Activated naive CD4-positive, alpha-beta T cell treated with anti-CD3 and anti-CD28 coated beads, Interleukin-2, amount 50 U/mL, for 16 hours (primary cell): ENCODE measurements at regions not wholly inside any gene's neighbourhood (a gene's known extent, or its start where the extent isn't known, plus 50 kb on each side); places are given as distances from the start of the nearest gene placed in this dataset.

Source experiments
- DNase-seq: peaks from one replicate; pipeline ENCODE4 v3.0.0-alpha.2; 2020

DNA sequence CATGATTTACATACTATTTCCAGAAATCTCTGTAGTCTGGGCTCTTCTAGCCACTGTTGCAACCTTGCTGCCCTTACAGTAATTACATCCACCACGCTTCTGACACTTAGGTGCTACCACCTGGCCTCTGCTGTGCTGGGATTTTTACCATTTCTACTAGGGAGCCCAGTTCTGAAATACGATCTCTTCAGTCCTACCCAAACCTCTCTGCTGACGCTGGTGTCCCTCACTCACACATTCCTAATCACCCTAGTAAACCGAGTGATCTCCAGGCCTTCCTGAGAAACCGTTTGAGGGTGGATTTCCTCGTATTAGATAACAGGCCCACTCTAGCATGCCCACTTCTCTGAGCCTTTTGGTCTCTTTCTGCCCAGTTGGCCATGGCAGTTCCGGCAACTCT lies 588.9 kb upstream of the CADM1 start:
- DNase-seq = no peak

DNA sequence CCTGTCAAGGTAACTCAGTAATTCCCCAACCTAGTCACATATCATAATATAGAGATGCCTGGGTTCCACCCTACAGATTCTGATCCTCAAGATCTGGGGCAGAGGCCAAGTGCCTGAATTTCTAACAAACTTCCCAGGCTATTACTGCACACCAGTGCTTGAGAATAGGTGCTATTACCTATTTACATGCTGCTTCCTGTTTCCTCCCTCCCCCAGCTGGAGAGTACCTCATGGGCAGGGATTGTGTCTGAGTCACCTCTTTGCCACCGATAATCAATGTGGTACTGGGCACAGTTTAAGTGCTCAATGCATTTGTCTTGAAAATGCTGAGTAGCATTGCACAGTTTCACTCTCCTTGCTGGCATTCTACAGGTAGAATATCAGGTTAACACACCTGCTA lies 582.2 kb upstream of the CADM1 start:
- DNase-seq = no peak

DNA sequence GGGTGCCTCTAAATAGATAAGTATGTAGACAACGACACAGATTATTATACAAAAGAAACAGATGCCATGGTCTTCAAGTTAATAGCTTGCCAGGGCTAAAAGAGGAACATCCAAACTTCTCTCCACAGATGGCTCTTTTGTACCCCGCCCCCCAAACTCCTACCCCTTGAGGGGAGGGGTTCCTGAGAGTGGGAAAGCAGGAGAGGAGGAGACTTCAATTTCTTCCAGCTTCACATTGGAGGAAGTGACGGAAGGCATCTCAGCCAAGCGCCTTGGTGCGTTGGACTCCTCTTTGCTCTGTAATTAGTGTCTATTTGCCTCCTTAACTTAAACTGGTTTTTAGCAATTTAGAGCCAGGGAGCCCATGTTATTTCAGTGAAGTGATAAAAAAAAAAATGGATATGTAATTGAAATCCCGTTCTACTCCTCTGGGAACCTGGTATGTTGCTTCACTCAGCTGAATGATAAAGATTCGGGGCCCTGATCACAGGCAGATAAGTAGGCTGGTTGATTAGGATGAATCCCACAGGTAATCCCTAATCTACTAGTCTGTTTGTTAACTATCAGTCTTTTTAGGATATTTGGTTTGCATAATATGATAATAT lies 580.9 kb upstream of the CADM1 start:
- no peak for DNase-seq

DNA sequence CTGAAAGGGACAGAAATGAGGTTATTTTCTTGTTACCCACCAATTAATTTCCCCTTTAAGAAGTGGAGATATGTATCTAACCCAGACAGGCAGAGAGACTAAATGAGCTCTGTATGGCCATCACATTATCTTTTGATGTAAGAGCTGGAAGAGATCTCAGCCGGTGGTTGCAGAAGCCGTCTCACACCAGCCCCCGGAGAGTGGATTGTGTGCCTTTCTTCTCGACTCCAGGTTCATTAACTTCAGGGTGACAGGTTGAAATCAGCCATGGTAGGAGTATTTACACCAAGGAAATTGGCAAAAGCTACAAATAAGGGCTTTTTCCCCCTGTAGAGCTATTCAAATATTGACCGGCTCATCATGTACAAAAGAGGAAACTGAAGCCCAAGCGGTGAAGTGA lies 580.3 kb upstream of the CADM1 start:
- DNase-seq = no peak

DNA sequence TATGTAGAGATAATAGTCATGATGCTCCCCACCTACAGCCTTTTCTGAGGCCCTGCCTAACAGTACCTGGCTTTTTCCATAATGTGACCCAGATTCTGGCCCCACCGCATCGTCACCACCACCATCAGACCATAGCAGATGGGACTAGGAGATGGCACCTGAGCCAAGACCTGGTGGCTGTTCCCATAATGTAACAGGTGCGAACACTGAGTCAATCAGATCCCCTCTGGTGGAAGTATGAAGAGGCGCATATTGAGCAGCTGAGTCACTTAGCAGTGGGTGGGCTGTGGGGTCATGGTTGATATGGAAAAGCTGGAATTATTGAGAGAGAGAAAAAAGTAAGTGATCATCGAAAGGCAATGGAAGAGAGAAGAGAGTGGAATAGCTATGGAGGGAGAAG lies 578.0 kb upstream of the CADM1 start:
- no peak for DNase-seq

DNA sequence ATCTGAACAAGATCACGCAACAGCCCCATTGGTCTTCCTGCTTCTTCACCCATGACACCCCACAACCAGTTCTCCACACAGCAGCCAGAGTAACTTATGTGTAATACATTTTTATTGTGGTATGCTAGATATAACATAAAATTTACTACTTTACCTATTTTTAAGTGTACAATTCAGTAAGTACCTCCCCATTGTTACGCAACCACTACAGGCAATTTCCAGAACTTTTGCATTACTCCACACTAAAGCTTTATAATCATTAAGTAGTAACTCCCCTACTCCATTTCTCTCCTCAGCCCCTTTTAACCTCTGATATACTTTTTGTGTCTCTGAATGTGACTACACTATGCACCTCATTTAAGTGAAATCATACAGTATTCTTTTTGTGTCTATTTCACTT lies 575.4 kb upstream of the CADM1 start:
- no peak for DNase-seq

DNA sequence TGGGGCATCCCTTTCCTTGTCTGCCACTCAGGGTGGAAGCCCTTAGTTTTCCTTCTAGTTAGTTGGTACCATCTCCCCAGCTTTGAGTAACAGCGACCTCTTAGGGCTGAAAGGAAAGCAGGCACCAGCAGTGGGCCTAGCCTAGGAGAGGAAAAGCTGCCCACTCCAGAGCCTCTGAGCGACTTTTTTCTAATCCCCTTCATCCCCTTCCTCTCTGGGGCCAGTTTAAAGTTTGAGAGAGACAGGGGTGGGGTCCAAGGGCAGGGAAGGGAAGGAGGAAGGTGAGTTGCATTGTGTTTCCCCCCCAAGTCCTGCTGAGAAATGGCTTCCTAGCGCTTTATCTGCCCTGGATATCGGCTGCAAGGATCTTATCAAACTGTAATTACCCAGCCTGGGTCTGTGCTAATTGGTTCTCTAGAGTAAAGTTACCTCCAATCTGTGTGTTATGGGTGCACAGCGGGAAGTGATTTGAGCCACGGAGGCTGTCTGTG lies 573.9 kb upstream of the CADM1 start:
- DNase-seq = no peak

DNA sequence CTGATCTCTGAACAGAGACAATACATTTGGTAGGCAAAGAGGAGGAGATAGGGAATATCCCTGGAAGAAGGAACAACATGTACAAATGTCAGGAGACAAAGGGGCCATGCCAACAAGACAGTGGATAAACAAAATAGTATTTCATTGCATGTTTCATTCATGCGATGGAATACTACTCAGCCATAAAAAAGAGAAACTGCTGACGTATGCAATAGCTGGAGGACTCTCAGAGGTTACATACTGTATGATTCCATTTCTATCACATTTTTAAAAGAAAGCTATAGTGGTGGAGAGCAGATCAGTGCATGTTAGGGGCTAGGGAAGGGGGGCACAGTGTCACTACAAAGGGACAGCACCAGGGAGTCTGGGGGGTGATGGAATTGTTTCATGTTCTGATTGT lies 572.9 kb upstream of the CADM1 start:
- DNase-seq = no peak

DNA sequence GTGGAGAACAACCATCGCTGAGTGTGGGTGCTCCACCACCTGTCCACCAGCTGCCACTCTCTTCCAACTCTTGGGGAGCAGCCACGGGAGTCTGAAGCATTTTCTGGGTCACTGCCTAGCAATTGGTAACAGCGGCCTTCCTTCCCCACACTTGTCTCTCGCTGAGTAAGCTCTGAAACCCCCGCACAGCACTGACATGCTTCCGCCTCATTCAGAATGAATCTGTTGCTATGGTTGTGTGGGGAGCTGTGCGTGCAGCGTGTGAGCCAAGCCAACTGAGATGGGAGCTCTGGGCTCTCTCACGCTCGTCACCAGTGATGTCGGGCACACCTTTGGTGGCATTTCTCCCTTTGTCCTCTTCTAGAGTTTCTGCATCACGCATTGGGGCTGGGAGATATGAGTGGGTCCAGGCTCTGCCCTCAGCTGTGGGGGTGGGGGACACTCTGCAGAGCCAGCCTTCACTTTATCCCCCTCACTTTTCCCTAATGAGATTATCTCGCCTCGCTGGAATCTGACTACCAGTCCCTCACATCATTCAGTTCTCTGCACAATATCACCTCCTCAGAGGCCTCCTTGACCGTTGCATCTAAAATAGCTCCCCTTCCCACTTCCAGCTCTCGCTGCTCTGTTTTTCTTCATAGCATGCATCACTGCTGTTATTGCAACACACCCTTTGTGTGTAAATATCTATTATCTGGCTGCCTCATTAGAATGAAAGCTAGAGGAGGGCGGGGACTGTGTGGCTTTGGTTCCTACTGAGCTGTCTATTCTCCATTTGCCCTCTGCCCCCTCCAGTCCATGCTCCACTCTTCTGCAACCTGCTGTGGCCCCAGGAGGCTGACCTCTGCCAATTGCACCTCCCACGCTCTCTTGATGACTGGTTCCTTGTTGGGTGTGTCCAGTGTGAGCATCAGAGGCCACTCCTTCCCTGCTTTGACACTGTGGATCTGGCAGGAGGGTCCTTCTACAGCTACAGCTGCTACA lies 569.9 kb upstream of the CADM1 start:
- DNase-seq = no peak

DNA sequence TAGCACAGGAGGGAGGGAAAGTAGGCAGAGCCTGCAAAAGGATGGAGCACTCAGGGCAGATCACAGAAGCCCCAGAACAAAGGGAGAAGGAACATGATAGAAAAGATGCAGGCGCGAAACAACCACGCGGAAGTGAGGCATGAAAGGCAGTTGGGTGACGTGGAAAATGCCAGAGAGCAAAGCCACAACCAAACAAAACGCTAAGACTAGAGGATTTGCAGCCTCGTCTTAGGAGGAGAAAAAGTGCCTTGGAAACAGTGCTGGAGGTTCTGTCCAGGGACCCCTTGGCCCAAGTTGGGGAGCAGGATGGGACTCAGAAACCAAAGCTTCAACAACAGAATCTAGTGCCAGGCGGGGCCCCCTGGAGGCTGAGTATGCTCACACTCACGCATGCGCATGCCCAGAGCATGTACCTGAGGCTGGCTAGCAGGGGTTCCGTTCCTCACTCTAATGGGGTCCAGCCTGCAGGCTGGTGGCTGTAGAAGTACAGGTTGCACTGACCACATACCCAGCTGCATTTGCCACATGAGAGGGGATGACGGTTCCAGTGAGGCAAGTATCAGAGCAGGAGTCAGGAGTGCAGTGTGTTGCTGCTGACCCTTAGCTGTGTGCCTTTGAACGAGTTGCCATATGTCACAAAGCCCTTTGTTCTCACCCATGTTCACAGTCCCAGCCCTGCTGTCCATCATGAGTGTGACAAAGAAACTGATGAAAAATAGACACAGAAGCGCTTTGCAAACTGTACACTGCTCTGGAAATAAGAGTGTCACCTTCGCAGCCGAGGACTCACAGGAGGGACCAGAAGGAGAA lies 568.6 kb upstream of the CADM1 start:
- DNase-seq = no peak

DNA sequence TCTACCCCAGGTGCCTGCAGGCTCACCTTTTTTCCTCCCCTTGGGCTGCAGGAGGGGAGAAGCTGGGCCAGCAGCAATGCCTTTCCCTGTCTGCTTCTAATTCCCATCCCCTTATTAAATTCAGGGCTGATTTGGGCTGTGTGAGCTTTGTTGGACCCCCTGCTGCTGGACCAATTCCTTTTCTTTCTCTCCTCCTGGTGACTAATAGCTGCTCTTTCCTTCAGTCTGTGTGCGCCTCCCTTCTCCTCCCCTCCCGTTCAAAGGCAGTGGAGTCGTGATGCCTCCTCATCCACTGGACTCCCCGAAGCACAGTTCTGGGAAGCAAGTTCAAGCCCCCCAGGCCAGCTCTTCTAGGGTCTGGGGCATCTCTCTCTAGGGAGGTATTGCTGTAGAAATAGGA lies 567.9 kb upstream of the CADM1 start:
- DNase-seq = no peak

DNA sequence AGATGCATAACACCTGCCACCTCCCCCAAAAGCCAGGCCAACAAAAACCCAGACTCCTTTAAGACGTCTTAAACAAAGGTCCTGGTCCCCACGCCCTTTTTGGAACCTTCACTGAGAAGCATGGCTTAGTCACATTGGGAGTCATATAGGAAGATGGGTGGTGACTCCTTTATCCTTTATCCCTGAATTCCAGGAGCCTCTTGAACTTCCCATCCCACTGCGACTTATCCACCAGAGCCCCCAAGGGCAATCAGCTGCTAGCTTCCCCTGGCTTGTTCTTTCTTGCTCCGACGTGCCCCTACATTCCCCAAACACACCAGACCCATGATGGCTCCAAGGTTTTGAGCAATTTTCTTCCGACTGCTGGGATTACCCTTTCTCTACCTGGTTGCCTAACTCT lies 567.0 kb upstream of the CADM1 start:
- DNase-seq = no peak

DNA sequence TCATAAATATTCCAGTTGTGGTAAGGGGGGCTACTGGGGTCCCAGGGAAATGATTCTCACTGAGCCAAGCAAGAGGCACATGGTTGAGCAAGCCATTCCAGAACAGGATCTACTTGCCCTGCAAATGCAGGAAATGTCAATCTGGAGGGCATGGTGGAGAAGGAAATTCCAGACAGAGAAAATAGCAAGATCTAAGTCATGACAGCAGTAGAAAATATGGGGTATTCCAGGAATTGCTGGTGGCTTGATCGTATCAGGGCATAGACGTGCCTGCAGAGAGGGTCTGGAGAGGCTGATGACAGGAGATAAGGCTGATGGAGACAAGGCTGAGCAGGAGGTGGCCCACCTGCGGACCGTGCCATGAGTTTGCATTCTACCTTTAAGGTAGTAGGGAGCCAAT lies 566.3 kb upstream of the CADM1 start:
- no peak for DNase-seq

DNA sequence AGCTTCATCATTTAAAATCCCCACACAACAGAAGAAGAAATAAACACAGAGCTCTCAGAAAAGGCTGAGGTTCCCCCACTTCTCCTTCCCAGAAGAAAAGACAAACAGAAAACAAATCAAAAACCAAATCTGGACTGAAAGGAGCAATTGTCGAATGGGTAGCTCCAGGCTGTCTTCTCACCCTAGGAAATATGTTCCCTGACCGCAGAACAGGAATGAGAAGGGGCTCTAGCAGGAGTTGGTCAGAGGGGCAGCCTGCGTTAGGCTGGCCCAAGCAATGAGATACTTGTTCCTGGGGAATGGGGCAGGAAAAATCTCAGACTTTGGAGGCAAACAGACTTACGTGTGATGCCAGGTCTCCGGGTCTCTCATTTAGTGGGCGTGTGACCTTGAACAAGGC lies 562.6 kb upstream of the CADM1 start:
- no peak for DNase-seq

DNA sequence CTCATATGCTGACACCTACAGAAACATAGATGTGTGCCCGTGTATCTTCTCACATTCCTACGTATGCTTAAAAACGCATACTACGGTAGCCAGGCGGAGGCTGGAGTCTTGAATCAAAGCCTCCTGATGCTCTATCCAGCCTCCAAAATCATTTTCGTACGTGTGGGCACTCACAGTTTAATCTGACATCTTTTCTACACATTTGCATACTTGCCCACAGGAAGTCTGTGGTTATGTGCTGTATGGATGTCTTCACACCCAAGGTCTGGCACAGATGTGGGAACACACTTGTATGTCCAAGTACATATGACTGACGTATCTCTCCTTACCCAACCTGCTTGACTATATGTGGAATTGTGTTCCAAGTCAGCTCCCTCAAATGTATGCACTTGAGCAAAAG lies 561.8 kb upstream of the CADM1 start:
- no peak for DNase-seq

DNA sequence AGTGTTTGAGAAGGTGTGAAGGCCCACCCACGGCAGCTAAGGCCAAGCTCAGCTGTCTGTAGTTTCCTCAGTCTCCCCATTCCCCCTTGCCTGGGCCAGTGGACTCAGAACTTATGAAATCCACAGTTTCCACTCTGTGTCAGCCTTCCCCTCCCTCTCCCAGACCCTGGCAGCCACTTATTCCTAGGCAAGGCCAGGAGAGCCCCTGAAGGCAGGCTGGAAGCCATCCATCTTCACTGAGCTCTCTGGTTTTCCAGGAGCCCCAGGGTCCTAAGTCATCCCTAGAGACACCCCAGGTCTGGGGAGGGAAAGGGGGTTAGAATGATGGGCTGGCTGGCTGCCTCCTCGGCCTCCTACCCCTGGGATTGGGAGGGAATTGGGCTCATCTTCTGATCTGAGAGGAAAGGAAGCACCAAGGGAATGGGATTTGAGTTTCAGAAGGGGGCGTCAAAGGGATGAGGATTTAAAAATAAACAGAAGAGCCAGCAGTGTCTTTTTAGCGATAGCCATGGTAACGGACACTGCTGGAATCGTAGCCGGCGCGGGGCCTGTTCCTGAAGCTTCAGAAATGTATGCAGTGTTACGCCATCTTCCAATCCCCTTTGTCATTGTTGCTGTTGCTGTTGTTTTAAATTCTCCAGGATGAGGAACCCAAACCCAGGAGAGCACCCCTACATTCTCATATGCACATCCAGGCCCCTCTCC lies 561.1 kb upstream of the CADM1 start:
- no peak for DNase-seq

DNA sequence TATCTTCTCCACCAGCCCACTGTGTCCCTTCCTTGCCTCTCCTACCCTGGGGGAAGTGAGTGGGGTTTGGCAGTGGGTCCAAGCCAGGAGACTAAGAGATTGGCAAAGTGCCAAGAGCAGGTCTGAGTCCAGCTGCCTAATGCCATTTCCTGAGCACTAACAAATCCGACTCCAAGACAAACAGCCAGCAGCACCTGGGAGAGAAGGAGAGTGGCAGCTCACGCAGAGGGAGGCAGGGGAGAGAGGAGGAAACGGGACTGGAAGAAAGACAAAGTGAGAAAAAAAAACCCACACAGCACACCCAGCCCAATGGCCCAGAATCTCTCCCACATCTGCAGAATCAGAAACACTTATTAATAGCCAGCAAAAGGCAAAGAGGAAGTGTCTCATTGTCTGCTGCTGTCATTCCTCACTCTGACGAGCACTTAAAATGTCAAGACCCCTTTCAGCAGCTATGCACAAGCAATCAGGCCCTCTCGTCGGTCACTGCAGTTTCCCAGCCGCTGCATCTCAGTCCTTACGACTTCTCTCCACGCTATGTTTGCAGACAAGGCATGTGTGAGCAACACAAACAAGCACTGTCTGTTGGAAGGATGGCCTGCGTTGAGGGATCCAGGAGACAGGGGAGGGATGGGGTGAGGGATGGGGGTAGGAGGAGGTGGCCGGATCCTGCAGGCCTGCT lies 558.4 kb upstream of the CADM1 start:
- no peak for DNase-seq

DNA sequence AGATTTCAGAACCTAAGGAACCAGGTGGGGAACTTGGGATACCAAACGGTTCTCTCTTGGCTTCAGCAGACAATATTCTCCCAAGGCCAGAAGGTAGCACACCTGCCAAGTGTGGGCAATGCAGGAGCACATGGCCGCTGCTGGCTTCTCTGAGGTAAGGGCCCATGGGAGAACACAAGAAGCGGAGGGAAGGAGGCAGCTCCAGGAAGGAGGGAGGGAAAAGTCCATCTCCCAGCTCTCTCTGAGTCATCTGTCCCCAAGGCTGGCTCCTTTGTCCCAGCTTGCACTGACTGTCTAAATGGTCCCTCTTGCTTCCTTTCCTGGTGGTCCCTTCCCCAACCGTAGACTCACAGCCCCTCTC lies 557.9 kb upstream of the CADM1 start:
- no peak for DNase-seq

DNA sequence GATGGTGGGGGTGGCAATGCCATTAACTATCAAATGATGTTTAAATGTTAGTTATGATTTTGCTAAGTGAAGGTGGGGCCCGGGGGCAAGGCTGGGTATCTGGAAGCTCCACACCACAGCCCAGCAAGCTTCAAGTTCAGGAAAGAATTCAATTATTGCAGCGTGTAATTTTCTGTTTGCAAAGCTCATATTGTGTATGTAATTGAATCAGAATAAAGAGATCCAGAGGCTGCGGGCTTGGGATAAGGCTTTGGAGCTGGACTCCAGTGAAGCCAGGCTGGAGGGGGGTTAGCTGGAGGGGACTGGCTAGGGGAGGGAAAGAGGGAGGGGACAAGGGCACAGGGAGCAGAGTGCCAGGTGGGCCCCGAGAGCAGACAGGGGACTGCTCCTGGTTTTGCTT lies 557.1 kb upstream of the CADM1 start:
- DNase-seq = no peak

DNA sequence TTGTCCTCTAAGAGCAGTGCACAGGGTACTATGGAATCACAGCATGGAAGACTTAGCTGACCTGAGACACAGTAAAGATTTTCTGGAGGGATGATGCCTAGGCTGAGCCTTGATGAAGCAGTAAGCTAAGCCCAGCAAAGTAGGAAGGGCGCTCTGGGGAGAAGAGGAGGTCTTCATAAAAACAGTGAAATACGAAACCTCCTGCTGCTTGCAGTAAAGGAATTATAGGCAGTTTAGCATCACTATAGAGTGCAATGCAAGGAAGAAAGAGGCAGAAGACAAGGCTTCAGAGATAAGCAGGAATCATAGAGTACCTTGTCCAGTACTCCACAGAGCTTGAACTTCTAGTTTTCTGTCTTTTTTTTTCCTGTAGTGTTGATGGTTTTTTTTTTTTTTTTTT lies 555.7 kb upstream of the CADM1 start:
- no peak for DNase-seq

DNA sequence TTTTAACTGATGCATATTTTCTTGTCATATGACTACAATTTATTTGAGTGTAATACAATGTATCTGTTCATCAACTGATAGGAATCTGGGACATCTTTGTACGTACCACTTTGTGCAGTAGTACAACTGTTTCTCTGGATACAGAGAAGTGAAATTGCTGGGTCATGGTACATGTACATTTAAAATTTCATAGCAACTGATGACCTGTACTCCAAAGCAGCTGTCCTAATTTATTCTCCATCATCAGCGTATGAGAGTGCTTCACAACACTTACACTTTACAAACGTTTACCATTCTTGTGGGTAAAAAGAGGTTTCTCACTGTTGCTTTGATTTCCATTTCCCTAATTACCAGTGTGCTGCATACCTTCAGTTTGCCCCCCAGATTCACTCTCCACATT lies 552.8 kb upstream of the CADM1 start:
- no peak for DNase-seq

DNA sequence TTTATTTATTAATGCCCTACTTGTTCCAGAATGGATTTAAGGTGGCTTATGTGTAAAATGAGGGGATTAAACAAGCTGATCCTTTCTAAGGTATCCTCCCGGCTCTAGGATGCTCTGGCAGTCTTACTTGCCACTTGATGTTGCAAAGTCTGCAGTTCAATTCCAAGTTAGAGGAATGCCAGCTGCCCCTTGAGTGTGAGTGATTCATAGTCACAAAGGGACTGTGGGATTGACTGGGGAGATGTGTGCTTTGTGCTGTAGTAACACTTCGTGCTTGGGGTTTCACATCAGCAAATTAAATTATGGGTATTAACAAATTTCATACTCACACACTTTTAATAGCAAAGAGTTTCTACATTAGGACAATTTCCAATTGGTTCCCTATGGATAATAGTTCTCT lies 550.8 kb upstream of the CADM1 start:
- no peak for DNase-seq

DNA sequence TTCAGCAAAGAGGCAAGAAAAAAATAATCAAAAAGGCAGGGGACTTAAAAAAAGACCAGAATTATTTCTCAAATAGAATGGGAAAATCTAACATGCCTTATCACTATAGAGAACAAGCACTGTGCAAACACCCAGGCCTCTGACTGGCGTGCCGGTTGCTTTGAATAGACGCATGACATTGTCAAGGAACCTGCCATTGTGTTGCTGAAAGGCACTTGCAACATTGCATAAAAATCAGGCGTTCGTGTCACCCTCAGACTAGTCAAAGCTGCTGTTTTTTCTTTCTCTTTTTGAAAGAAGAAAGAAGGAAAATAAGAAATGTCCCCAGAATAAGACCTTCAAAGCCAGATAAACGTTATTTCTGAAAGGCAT lies 549.3 kb upstream of the CADM1 start:
- DNase-seq = no peak
